Myocyte (in vitro differentiated cells): ENCODE measurements at regions not wholly inside any gene's neighbourhood (a gene's known extent, or its start where the extent isn't known, plus 50 kb on each side); places are given as distances from the start of the nearest gene placed in this dataset.
"Not testable (repeated sequence)": the region's sequence is repeated elsewhere in the genome, so short reads cannot be mapped to it uniquely, and the experiment has no call there.

Experiments
- DNase-seq: peaks from one replicate; pipeline ENCODE4 v3.0.0-alpha.2; 2012; ENCODE audit warnings: low read depth

- DNase-seq: no peak
These were observed 1129.2 kb downstream of the TBC1D22A start for GRCh38 chr22:47891609-47892008.

GRCh38 chr22:47888817-47889216 lies 1126.4 kb downstream of the TBC1D22A start:
- no peak for DNase-seq

GRCh38 chr22:47884775-47885174 lies 1122.3 kb downstream of the TBC1D22A start:
- no peak for DNase-seq

- DNase-seq: no peak
These were observed 1121.8 kb downstream of the TBC1D22A start for GRCh38 chr22:47884200-47884599.

GRCh38 chr22:47883757-47884156 lies 1121.3 kb downstream of the TBC1D22A start:
- no peak for DNase-seq

GRCh38 chr22:47879346-47879745 lies 1116.9 kb downstream of the TBC1D22A start:
- no peak for DNase-seq

- DNase-seq: no peak
These were observed 1116.0 kb downstream of the TBC1D22A start for GRCh38 chr22:47878460-47878859.

- peak; percentile 0 for DNase-seq
These were observed 1110.5 kb downstream of the TBC1D22A start for GRCh38 chr22:47872761-47873535.

- no peak for DNase-seq
These were observed 1103.2 kb downstream of the TBC1D22A start for GRCh38 chr22:47865626-47866025.

- no peak for DNase-seq
These were observed 1099.9 kb downstream of the TBC1D22A start for GRCh38 chr22:47862394-47862793.

- DNase-seq: not testable (repeated sequence)
These were observed 1098.5 kb downstream of the TBC1D22A start for GRCh38 chr22:47860907-47861306.

- DNase-seq: no peak
These were observed 1097.6 kb downstream of the TBC1D22A start for GRCh38 chr22:47859881-47860525.

- no peak for DNase-seq
These were observed 1096.4 kb downstream of the TBC1D22A start for GRCh38 chr22:47858773-47859306.

GRCh38 chr22:47854680-47855079 lies 1092.2 kb downstream of the TBC1D22A start:
- no peak for DNase-seq

- DNase-seq: no peak
These were observed 1091.8 kb downstream of the TBC1D22A start for GRCh38 chr22:47854251-47854650.

- no peak for DNase-seq
These were observed 1091.3 kb downstream of the TBC1D22A start for GRCh38 chr22:47853750-47854149.

- no peak for DNase-seq
These were observed 1089.1 kb downstream of the TBC1D22A start for GRCh38 chr22:47851586-47851985.

- peak; percentile 4 for DNase-seq
These were observed 1088.2 kb downstream of the TBC1D22A start for GRCh38 chr22:47850644-47851151.

- no peak for DNase-seq
These were observed 1087.1 kb downstream of the TBC1D22A start for GRCh38 chr22:47849576-47849975.

GRCh38 chr22:47848184-47848920 lies 1085.9 kb downstream of the TBC1D22A start:
- no peak for DNase-seq

GRCh38 chr22:47847131-47847890 lies 1084.9 kb downstream of the TBC1D22A start:
- DNase-seq: no peak
